Activated T-cell treated with anti-CD3 and anti-CD28 coated beads for 1 hour (primary cell): ENCODE measurements at regions not wholly inside any gene's neighbourhood (a gene's known extent, or its start where the extent isn't known, plus 50 kb on each side); places are given as distances from the start of the nearest gene placed in this dataset.

Experiments
- DNase-seq: peaks from one replicate; pipeline ENCODE4 v3.0.0-alpha.2; 2020; ENCODE audit warnings: low read depth

GRCh38 chr2:18378020-18378653 is 182.3 kb downstream of the RDH14 start:
- no peak for DNase-seq

GRCh38 chr2:18376936-18377335 is 183.5 kb downstream of the RDH14 start:
- DNase-seq: no peak

- DNase-seq: no peak
Observed at GRCh38 chr2:18373664-18374063, 186.8 kb downstream of the RDH14 start.

GRCh38 chr2:18373081-18373480 is 187.4 kb downstream of the RDH14 start:
- no peak for DNase-seq

- DNase-seq: no peak
Observed at GRCh38 chr2:18372641-18373040, 187.8 kb downstream of the RDH14 start.

- DNase-seq: no peak
Observed at GRCh38 chr2:18369760-18370159, 190.7 kb downstream of the RDH14 start.

GRCh38 chr2:18368008-18368407 is 192.4 kb downstream of the RDH14 start:
- no peak for DNase-seq

- no peak for DNase-seq
Observed at GRCh38 chr2:18365342-18365741, 195.1 kb downstream of the RDH14 start.

GRCh38 chr2:18363348-18363747 is 197.1 kb downstream of the RDH14 start:
- DNase-seq: no peak

GRCh38 chr2:18362696-18363095 is 197.8 kb downstream of the RDH14 start:
- DNase-seq: no peak

GRCh38 chr2:18357537-18357936 is 202.9 kb downstream of the RDH14 start:
- DNase-seq: no peak

GRCh38 chr2:18356676-18357075 is 203.8 kb downstream of the RDH14 start:
- DNase-seq: no peak

- DNase-seq: no peak
Observed at GRCh38 chr2:18349421-18349820, 211.0 kb downstream of the RDH14 start.

GRCh38 chr2:18346874-18347273 is 213.6 kb downstream of the RDH14 start:
- no peak for DNase-seq

GRCh38 chr2:18346344-18346743 is 214.1 kb downstream of the RDH14 start:
- DNase-seq: no peak

- no peak for DNase-seq
Observed at GRCh38 chr2:18345848-18346247, 214.6 kb downstream of the RDH14 start.

GRCh38 chr2:18342901-18343300 is 217.6 kb downstream of the RDH14 start:
- DNase-seq: no peak

- DNase-seq: no peak
Observed at GRCh38 chr2:18339326-18339725, 221.1 kb downstream of the RDH14 start.

GRCh38 chr2:18336975-18337374 is 223.5 kb downstream of the RDH14 start:
- no peak for DNase-seq

GRCh38 chr2:18332477-18332876 is 228.0 kb downstream of the RDH14 start:
- no peak for DNase-seq

GRCh38 chr2:18325118-18325517 is 235.3 kb downstream of the RDH14 start:
- DNase-seq: no peak

- no peak for DNase-seq
Observed at GRCh38 chr2:18319987-18320386, 240.5 kb downstream of the RDH14 start.

GRCh38 chr2:18317017-18317416 is 243.4 kb downstream of the RDH14 start:
- no peak for DNase-seq

GRCh38 chr2:18312818-18313217 is 247.6 kb downstream of the RDH14 start:
- DNase-seq: no peak
